Keratinocyte (primary cell): ENCODE measurements at regions not wholly inside any gene's neighbourhood (a gene's known extent, or its start where the extent isn't known, plus 50 kb on each side); places are given as distances from the start of the nearest gene placed in this dataset.

Experiments
- EZH2 ChIP-seq: IDR thresholded peaks from one replicate; pipeline ENCODE4 v1.6.1; 2012; ENCODE audit warnings: inconsistent platforms, mild to moderate bottlenecking, low read length, moderate library complexity
- TF ChIP-seq, protein P1 (sequence below), 3 experiments: IDR thresholded peaks in 1 of 3; conservative IDR thresholded peaks in 1 of 3; optimal IDR thresholded peaks in 1 of 3; 2 replicates in 2 of 3; 3 replicates in 1 of 3; pipeline versions ENCODE3 to v1.5.1; 2011; ENCODE audit warnings: low read length in 3 of 3, mild to moderate bottlenecking in 3 of 3, moderate library complexity in 2 of 3, control low read depth in 1 of 3, inconsistent platforms in 1 of 3; ENCODE audit not compliant: insufficient read depth in 2 of 3; ENCODE audit errors: extremely low read depth in 1 of 3

DNA sequence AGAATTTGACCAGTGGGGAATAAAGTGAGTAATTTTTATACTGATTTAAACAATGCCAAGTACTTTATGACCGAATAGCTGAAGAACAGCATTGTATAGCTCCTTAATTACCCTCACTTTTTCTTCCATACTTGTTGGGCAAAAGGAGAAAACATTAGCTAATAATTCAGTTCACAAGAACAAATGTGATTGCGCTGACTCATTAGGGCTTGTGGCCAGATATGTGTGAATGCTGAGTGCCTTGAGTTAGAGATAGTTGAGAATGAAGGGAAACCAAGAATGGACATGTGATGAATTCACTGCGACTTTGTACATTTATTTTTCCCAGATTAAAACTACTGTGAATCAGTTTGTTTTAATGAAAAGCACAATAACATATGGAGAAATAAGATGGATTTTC lies 669.4 kb downstream of the TFAP2A start:
- no peak for TF ChIP-seq EZH2
- TF ChIP-seq, protein P1, sequence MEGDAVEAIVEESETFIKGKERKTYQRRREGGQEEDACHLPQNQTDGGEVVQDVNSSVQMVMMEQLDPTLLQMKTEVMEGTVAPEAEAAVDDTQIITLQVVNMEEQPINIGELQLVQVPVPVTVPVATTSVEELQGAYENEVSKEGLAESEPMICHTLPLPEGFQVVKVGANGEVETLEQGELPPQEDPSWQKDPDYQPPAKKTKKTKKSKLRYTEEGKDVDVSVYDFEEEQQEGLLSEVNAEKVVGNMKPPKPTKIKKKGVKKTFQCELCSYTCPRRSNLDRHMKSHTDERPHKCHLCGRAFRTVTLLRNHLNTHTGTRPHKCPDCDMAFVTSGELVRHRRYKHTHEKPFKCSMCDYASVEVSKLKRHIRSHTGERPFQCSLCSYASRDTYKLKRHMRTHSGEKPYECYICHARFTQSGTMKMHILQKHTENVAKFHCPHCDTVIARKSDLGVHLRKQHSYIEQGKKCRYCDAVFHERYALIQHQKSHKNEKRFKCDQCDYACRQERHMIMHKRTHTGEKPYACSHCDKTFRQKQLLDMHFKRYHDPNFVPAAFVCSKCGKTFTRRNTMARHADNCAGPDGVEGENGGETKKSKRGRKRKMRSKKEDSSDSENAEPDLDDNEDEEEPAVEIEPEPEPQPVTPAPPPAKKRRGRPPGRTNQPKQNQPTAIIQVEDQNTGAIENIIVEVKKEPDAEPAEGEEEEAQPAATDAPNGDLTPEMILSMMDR (optimal IDR thresholded peaks at IDR 0.05 in 1 of 3, IDR thresholded peaks at IDR 0.05 in 1 of 3, conservative IDR thresholded peaks at IDR 0.05 in 1 of 3; ENCODE audit: extremely low read depth in 1 of 3, insufficient read depth in 2 of 3, low read length in 3 of 3), result no peak
